Ovary (tissue), 7 donors: ENCODE measurements at regions not wholly inside any gene's neighbourhood (a gene's known extent, or its start where the extent isn't known, plus 50 kb on each side); places are given as distances from the start of the nearest gene placed in this dataset.

Experiments
- DNase-seq, 5 donors: peaks; one replicate each; pipeline ENCODE4 v3.0.0-alpha.2; 2019 to 2020
- H3K27ac ChIP-seq, 2 donors: fragments of 200-600 bp; one replicate each; pipeline versions ENCODE4 v1.5.1 to v1.8.0; 2019 to 2022
- H3K27me3 ChIP-seq: fragments of 200-600 bp; one replicate; pipeline ENCODE4 v1.8.0; 2022
- H3K36me3 ChIP-seq: fragments of 200-600 bp; sonication (generic); one replicate; pipeline ENCODE4 v1.5.1; 2019
- H3K4me1 ChIP-seq: one replicate; pipeline ENCODE4 v1.8.1; 2013; ENCODE audit warnings: mild to moderate bottlenecking, moderate library complexity; ENCODE audit not compliant: insufficient read depth
- H3K4me3 ChIP-seq: fragments of 200-600 bp; sonication (generic); one replicate; pipeline ENCODE4 v1.5.1; 2017
- H3K9me3 ChIP-seq, 2 donors: fragments of 200-600 bp in 1 of 2; sonication (generic) in 1 of 2; one replicate each; pipeline versions ENCODE4 v1.5.1 to v1.8.1; 2013 to 2019; ENCODE audit warnings: mild to moderate bottlenecking in 1 of 2, moderate library complexity in 1 of 2
- CTCF ChIP-seq, 3 donors: fragments of 450-650 bp in 2 of 3; fragments of 200-600 bp in 1 of 3; IDR thresholded peaks; one replicate each; pipeline versions ENCODE4 v1.5.1 to v1.8.0; 2016 to 2022; ENCODE audit warnings: antibody characterized with exemption in 3 of 3, mild to moderate bottlenecking in 1 of 3
- EP300 ChIP-seq: sonication (generic); formaldehyde crosslinking; IDR thresholded peaks from one replicate; pipeline ENCODE4 v1.6.1; 2017; ENCODE audit warnings: antibody characterized with exemption
- POLR2A ChIP-seq: fragments of 450-650 bp; IDR thresholded peaks from one replicate; pipeline ENCODE4 v1.6.1; 2017; ENCODE audit warnings: antibody characterized with exemption, mild to moderate bottlenecking, moderate library complexity
- WGBS, 3 donors: extraction: QIAGEN DNeasy Blood & Tissue Kit in 1 of 3; methylation state at CpG; one replicate each; pipeline versions ENCODE4 v1.1.5 to v1.1.7; 2013 to 2017; 5-methylcytosine and 5-hydroxymethylcytosine counted together
- intact Hi-C, 4 donors: fragments of 100-400 bp; cut with DNase I; formaldehyde crosslinking; loops; one replicate each; pipeline versions ENCODE4 v1.11.0 to v1.15.1; 2022 to 2023
- donor health status: DM: no; HTN: no; CAD: no; lungs with moderate emphysema.
- donor health status: DM: no; HTN: no; CAD: no.
- donor health status: Bipolar disorder and iron deficiency.
- donor health status: DM: no; HTN: no; CAD: no.
- donor health status: DM: yes; HTN: yes; CAD: no.

GRCh38 chr2:12604341-12604740, 112.4 kb upstream of the TRIB2 start:
- WGBS, 3 donors = 84 to 88% (median 88%) methylated on average over 2 of the region's 2 CpGs
- H3K27ac ChIP-seq = no peak overlapping the region
- no peak for DNase-seq

GRCh38 chr2:12605366-12605765, 111.4 kb upstream of the TRIB2 start:
- no peaks in the 10 kb centered on the region for H3K9me3 ChIP-seq
- no peaks in the 10 kb centered on the region for H3K27me3 ChIP-seq
- peaks cover 6% of the 10 kb centered on the region for H3K4me1 ChIP-seq
- intact Hi-C loops = no loop called here
- H3K27ac ChIP-seq = no peak overlapping the region
- no peak for TF ChIP-seq EP300
- TF ChIP-seq CTCF (IDR thresholded peaks at IDR 0.05) = no peak
- no peak for TF ChIP-seq POLR2A
- DNase-seq = no peak
- H3K36me3 ChIP-seq = no peaks in the 10 kb centered on the region
- WGBS, 3 donors = 54 to 75% (median 74%) methylated on average over 1 of the region's 1 CpG
- H3K4me3 ChIP-seq = no peak overlapping the region

More at GRCh38 chr2:12604341-12604740, 112.4 kb upstream of the TRIB2 start:
- H3K4me1 ChIP-seq = peaks cover 6% of the 10 kb centered on the region
- no peaks in the 10 kb centered on the region for H3K9me3 ChIP-seq
- intact Hi-C loops = no loop called here
- H3K27me3 ChIP-seq = no peaks in the 10 kb centered on the region
- TF ChIP-seq POLR2A (no peak), CTCF (IDR thresholded peaks at IDR 0.05) (no peak), EP300 (no peak)
- no peaks in the 10 kb centered on the region for H3K36me3 ChIP-seq
- no peak overlapping the region for H3K4me3 ChIP-seq

GRCh38 chr2:12605936-12606335, 110.8 kb upstream of the TRIB2 start:
- WGBS, 3 donors = 39 to 68% (median 47%) methylated on average over 2 of the region's 2 CpGs

GRCh38 chr2:12606472-12607000, 110.2 kb upstream of the TRIB2 start:
- 5 to 11% (median 8%) methylated on average over 5 of the region's 5 CpGs for WGBS, 3 donors
- TF ChIP-seq CTCF (IDR thresholded peaks at IDR 0.05) (no peak), EP300 (no peak)
- Histone ChIP-seq H3K4me3 (no peak overlapping the region), H3K4me1 (peaks cover 3% of the 10 kb centered on the region), H3K27me3 (no peaks in the 10 kb centered on the region), H3K27ac (no peak overlapping the region), H3K9me3 (no peaks in the 10 kb centered on the region), H3K36me3 (no peaks in the 10 kb centered on the region)
- intact Hi-C loops = no loop called here
- DNase-seq = peak in 1 of 5 donors; percentile 26

More at GRCh38 chr2:12605936-12606335, 110.8 kb upstream of the TRIB2 start:
- H3K36me3 ChIP-seq = no peaks in the 10 kb centered on the region
- no peaks in the 10 kb centered on the region for H3K9me3 ChIP-seq
- TF ChIP-seq EP300 = no peak
- no peak for TF ChIP-seq CTCF (IDR thresholded peaks at IDR 0.05)
- no peak for TF ChIP-seq POLR2A
- no peak overlapping the region for H3K27ac ChIP-seq
- H3K4me1 ChIP-seq = peaks cover 6% of the 10 kb centered on the region
- no peak overlapping the region for H3K4me3 ChIP-seq
- no peak for DNase-seq
- intact Hi-C loops = no loop called here
- H3K27me3 ChIP-seq = no peaks in the 10 kb centered on the region
